ENCODE measurements at regions not wholly inside any gene's neighbourhood (a gene's known extent, or its start where the extent isn't known, plus 50 kb on each side); places are given as distances from the start of the nearest gene placed in this dataset.

- Histone ChIP-seq H3K27ac (ENCODE audit: low read depth, low read length) (no peak overlapping the region), H2AFZ (ENCODE audit: low read length, unreplicated experiment) (no peak overlapping the region), H3K79me2 (ENCODE audit: control insufficient read depth, insufficient read depth, low read length, unreplicated experiment) (no peaks in the 10 kb centered on the region), H3K36me3 (ENCODE audit: insufficient read depth, low read length) (no peaks in the 10 kb centered on the region), H3K27me3 (ENCODE audit: insufficient read depth, low read length) (no peaks in the 10 kb centered on the region), H3K4me1 (ENCODE audit: control insufficient read depth, insufficient read depth, low read length, unreplicated experiment) (no peaks in the 10 kb centered on the region), H3K4me3 (ENCODE audit: low read depth, low read length) (no peak overlapping the region)
Observed at GRCh38 chr4:180528003-180528402, 1715.2 kb upstream of the TENM3 start.

- Histone ChIP-seq H3K4me1 (ENCODE audit: control insufficient read depth, insufficient read depth, low read length, unreplicated experiment) (no peaks in the 10 kb centered on the region), H3K27ac (ENCODE audit: low read depth, low read length) (no peak overlapping the region), H3K4me3 (ENCODE audit: low read depth, low read length) (no peak overlapping the region), H2AFZ (ENCODE audit: low read length, unreplicated experiment) (no peak overlapping the region), H3K36me3 (ENCODE audit: insufficient read depth, low read length) (no peaks in the 10 kb centered on the region), H3K27me3 (ENCODE audit: insufficient read depth, low read length) (no peaks in the 10 kb centered on the region), H3K79me2 (ENCODE audit: control insufficient read depth, insufficient read depth, low read length, unreplicated experiment) (no peaks in the 10 kb centered on the region)
Observed at GRCh38 chr4:180530787-180531186, 1712.4 kb upstream of the TENM3 start.

GRCh38 chr4:180532691-180533090 is 1710.5 kb upstream of the TENM3 start:
- no peaks in the 10 kb centered on the region for H3K27me3 ChIP-seq (ENCODE audit: insufficient read depth, low read length)
- H3K4me1 ChIP-seq (ENCODE audit: control insufficient read depth, insufficient read depth, low read length, unreplicated experiment): no peaks in the 10 kb centered on the region
- H3K36me3 ChIP-seq (ENCODE audit: insufficient read depth, low read length): no peaks in the 10 kb centered on the region
- no peak overlapping the region for H3K27ac ChIP-seq (ENCODE audit: low read depth, low read length)
- no peaks in the 10 kb centered on the region for H3K79me2 ChIP-seq (ENCODE audit: control insufficient read depth, insufficient read depth, low read length, unreplicated experiment)
- H2AFZ ChIP-seq (ENCODE audit: low read length, unreplicated experiment): no peak overlapping the region
- no peak overlapping the region for H3K4me3 ChIP-seq (ENCODE audit: low read depth, low read length)

- H3K4me3 ChIP-seq (ENCODE audit: low read depth, low read length): no peak overlapping the region
Observed at GRCh38 chr4:180538384-180539057, 1704.7 kb upstream of the TENM3 start.

GRCh38 chr4:180539284-180539683 is 1703.9 kb upstream of the TENM3 start:
- H3K36me3 ChIP-seq (ENCODE audit: insufficient read depth, low read length): no peaks in the 10 kb centered on the region
- H3K4me1 ChIP-seq (ENCODE audit: control insufficient read depth, insufficient read depth, low read length, unreplicated experiment): no peaks in the 10 kb centered on the region
- no peak overlapping the region for H3K27ac ChIP-seq (ENCODE audit: low read depth, low read length)

More at GRCh38 chr4:180538384-180539057, 1704.7 kb upstream of the TENM3 start:
- Histone ChIP-seq H3K27me3 (ENCODE audit: insufficient read depth, low read length) (no peaks in the 10 kb centered on the region), H3K4me1 (ENCODE audit: control insufficient read depth, insufficient read depth, low read length, unreplicated experiment) (no peaks in the 10 kb centered on the region), H3K36me3 (ENCODE audit: insufficient read depth, low read length) (no peaks in the 10 kb centered on the region), H3K27ac (ENCODE audit: low read depth, low read length) (no peak overlapping the region), H2AFZ (ENCODE audit: low read length, unreplicated experiment) (no peak overlapping the region), H3K79me2 (ENCODE audit: control insufficient read depth, insufficient read depth, low read length, unreplicated experiment) (no peaks in the 10 kb centered on the region)

GRCh38 chr4:180541678-180542077 is 1701.5 kb upstream of the TENM3 start:
- H3K79me2 ChIP-seq (ENCODE audit: control insufficient read depth, insufficient read depth, low read length, unreplicated experiment): no peaks in the 10 kb centered on the region
- H3K36me3 ChIP-seq (ENCODE audit: insufficient read depth, low read length): no peaks in the 10 kb centered on the region
- H3K27ac ChIP-seq (ENCODE audit: low read depth, low read length): no peak overlapping the region
- H3K4me3 ChIP-seq (ENCODE audit: low read depth, low read length): no peak overlapping the region
- no peak overlapping the region for H2AFZ ChIP-seq (ENCODE audit: low read length, unreplicated experiment)
- H3K27me3 ChIP-seq (ENCODE audit: insufficient read depth, low read length): no peaks in the 10 kb centered on the region
- no peaks in the 10 kb centered on the region for H3K4me1 ChIP-seq (ENCODE audit: control insufficient read depth, insufficient read depth, low read length, unreplicated experiment)

More at GRCh38 chr4:180539284-180539683, 1703.9 kb upstream of the TENM3 start:
- Histone ChIP-seq H3K4me3 (ENCODE audit: low read depth, low read length) (no peak overlapping the region), H3K79me2 (ENCODE audit: control insufficient read depth, insufficient read depth, low read length, unreplicated experiment) (no peaks in the 10 kb centered on the region), H3K27me3 (ENCODE audit: insufficient read depth, low read length) (no peaks in the 10 kb centered on the region), H2AFZ (ENCODE audit: low read length, unreplicated experiment) (no peak overlapping the region)

GRCh38 chr4:180542445-180543100 is 1700.6 kb upstream of the TENM3 start:
- Histone ChIP-seq H3K4me3 (ENCODE audit: low read depth, low read length) (no peak overlapping the region), H3K27ac (ENCODE audit: low read depth, low read length) (no peak overlapping the region), H3K36me3 (ENCODE audit: insufficient read depth, low read length) (no peaks in the 10 kb centered on the region), H3K4me1 (ENCODE audit: control insufficient read depth, insufficient read depth, low read length, unreplicated experiment) (no peaks in the 10 kb centered on the region), H2AFZ (ENCODE audit: low read length, unreplicated experiment) (no peak overlapping the region), H3K27me3 (ENCODE audit: insufficient read depth, low read length) (no peaks in the 10 kb centered on the region), H3K79me2 (ENCODE audit: control insufficient read depth, insufficient read depth, low read length, unreplicated experiment) (no peaks in the 10 kb centered on the region)

GRCh38 chr4:180550106-180550505 is 1693.1 kb upstream of the TENM3 start:
- Histone ChIP-seq H2AFZ (ENCODE audit: low read length, unreplicated experiment) (no peak overlapping the region), H3K79me2 (ENCODE audit: control insufficient read depth, insufficient read depth, low read length, unreplicated experiment) (no peaks in the 10 kb centered on the region), H3K4me3 (ENCODE audit: low read depth, low read length) (no peak overlapping the region), H3K27me3 (ENCODE audit: insufficient read depth, low read length) (no peaks in the 10 kb centered on the region), H3K36me3 (ENCODE audit: insufficient read depth, low read length) (no peaks in the 10 kb centered on the region), H3K27ac (ENCODE audit: low read depth, low read length) (no peak overlapping the region), H3K4me1 (ENCODE audit: control insufficient read depth, insufficient read depth, low read length, unreplicated experiment) (no peaks in the 10 kb centered on the region)

GRCh38 chr4:180557348-180557747 is 1685.9 kb upstream of the TENM3 start:
- no peaks in the 10 kb centered on the region for H3K36me3 ChIP-seq (ENCODE audit: insufficient read depth, low read length)
- no peak overlapping the region for H3K27ac ChIP-seq (ENCODE audit: low read depth, low read length)
- no peak overlapping the region for H3K4me3 ChIP-seq (ENCODE audit: low read depth, low read length)
- H3K79me2 ChIP-seq (ENCODE audit: control insufficient read depth, insufficient read depth, low read length, unreplicated experiment): no peaks in the 10 kb centered on the region
- no peaks in the 10 kb centered on the region for H3K4me1 ChIP-seq (ENCODE audit: control insufficient read depth, insufficient read depth, low read length, unreplicated experiment)
- no peaks in the 10 kb centered on the region for H3K27me3 ChIP-seq (ENCODE audit: insufficient read depth, low read length)
- H2AFZ ChIP-seq (ENCODE audit: low read length, unreplicated experiment): no peak overlapping the region

GRCh38 chr4:180557950-180558349 is 1685.3 kb upstream of the TENM3 start:
- H3K36me3 ChIP-seq (ENCODE audit: insufficient read depth, low read length): no peaks in the 10 kb centered on the region
- no peak overlapping the region for H3K4me3 ChIP-seq (ENCODE audit: low read depth, low read length)
- H2AFZ ChIP-seq (ENCODE audit: low read length, unreplicated experiment): no peak overlapping the region
- no peak overlapping the region for H3K27ac ChIP-seq (ENCODE audit: low read depth, low read length)
- H3K4me1 ChIP-seq (ENCODE audit: control insufficient read depth, insufficient read depth, low read length, unreplicated experiment): no peaks in the 10 kb centered on the region
- H3K79me2 ChIP-seq (ENCODE audit: control insufficient read depth, insufficient read depth, low read length, unreplicated experiment): no peaks in the 10 kb centered on the region
- no peaks in the 10 kb centered on the region for H3K27me3 ChIP-seq (ENCODE audit: insufficient read depth, low read length)

GRCh38 chr4:180558427-180558826 is 1684.8 kb upstream of the TENM3 start:
- no peak overlapping the region for H3K4me3 ChIP-seq (ENCODE audit: low read depth, low read length)
- H3K27ac ChIP-seq (ENCODE audit: low read depth, low read length): no peak overlapping the region
- no peaks in the 10 kb centered on the region for H3K27me3 ChIP-seq (ENCODE audit: insufficient read depth, low read length)
- no peak overlapping the region for H2AFZ ChIP-seq (ENCODE audit: low read length, unreplicated experiment)
- H3K79me2 ChIP-seq (ENCODE audit: control insufficient read depth, insufficient read depth, low read length, unreplicated experiment): no peaks in the 10 kb centered on the region
- H3K4me1 ChIP-seq (ENCODE audit: control insufficient read depth, insufficient read depth, low read length, unreplicated experiment): no peaks in the 10 kb centered on the region
- H3K36me3 ChIP-seq (ENCODE audit: insufficient read depth, low read length): no peaks in the 10 kb centered on the region
